Astrocyte of the cerebellum (primary cell): ENCODE measurements at regions not wholly inside any gene's neighbourhood (a gene's known extent, or its start where the extent isn't known, plus 50 kb on each side); places are given as distances from the start of the nearest gene placed in this dataset.

ENCODE experiments used
- DNase-seq: peaks from one replicate; pipeline ENCODE4 v3.0.0-alpha.2; 2011; ENCODE audit warnings: low read depth
- H3K4me3 ChIP-seq: 2 replicates; pipeline ENCODE4 v1.5.1; 2011; ENCODE audit warnings: mild to moderate bottlenecking, low read depth, low read length, moderate library complexity
- in situ Hi-C: cut with HindIII; loops from 2 replicates; pipeline ENCODE4 v1.10.0; 2017; ENCODE audit warnings: low sequenced_read_pairs
- TF ChIP-seq, protein P1 (sequence below): IDR thresholded peaks from 2 replicates; pipeline ENCODE4 v1.5.1; 2012; ENCODE audit warnings: low read length, low read depth, moderate library complexity, mild to moderate bottlenecking; ENCODE audit errors: missing control alignments

- in situ Hi-C loops: no loop called here
- no peak for DNase-seq
- TF ChIP-seq, protein P1, sequence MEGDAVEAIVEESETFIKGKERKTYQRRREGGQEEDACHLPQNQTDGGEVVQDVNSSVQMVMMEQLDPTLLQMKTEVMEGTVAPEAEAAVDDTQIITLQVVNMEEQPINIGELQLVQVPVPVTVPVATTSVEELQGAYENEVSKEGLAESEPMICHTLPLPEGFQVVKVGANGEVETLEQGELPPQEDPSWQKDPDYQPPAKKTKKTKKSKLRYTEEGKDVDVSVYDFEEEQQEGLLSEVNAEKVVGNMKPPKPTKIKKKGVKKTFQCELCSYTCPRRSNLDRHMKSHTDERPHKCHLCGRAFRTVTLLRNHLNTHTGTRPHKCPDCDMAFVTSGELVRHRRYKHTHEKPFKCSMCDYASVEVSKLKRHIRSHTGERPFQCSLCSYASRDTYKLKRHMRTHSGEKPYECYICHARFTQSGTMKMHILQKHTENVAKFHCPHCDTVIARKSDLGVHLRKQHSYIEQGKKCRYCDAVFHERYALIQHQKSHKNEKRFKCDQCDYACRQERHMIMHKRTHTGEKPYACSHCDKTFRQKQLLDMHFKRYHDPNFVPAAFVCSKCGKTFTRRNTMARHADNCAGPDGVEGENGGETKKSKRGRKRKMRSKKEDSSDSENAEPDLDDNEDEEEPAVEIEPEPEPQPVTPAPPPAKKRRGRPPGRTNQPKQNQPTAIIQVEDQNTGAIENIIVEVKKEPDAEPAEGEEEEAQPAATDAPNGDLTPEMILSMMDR: no peak
- no peak overlapping the region for H3K4me3 ChIP-seq
Measured at GRCh38 chr6:106749609-106750008, 120.2 kb downstream of the QRSL1 start.

- DNase-seq: no peak
- no peak overlapping the region for H3K4me3 ChIP-seq
- TF ChIP-seq, protein P1: no peak
- in situ Hi-C loops: no loop called here
Measured at GRCh38 chr6:106748547-106749207, 119.3 kb downstream of the QRSL1 start.

GRCh38 chr6:106747139-106747538 lies 117.8 kb downstream of the QRSL1 start:
- TF ChIP-seq, protein P1: no peak
- no peak for DNase-seq
- H3K4me3 ChIP-seq: no peak overlapping the region
- in situ Hi-C loops: no loop called here

- H3K4me3 ChIP-seq: no peak overlapping the region
- TF ChIP-seq, protein P1: no peak
- in situ Hi-C loops: no loop called here
- DNase-seq: no peak
Measured at GRCh38 chr6:106746652-106747051, 117.3 kb downstream of the QRSL1 start.

- no peak for DNase-seq
- H3K4me3 ChIP-seq: no peak overlapping the region
- TF ChIP-seq, protein P1: no peak
- in situ Hi-C loops: no loop called here
Measured at GRCh38 chr6:106745824-106746582, 116.6 kb downstream of the QRSL1 start.

GRCh38 chr6:106745197-106745770 lies 115.9 kb downstream of the QRSL1 start:
- TF ChIP-seq, protein P1: no peak
- no peak overlapping the region for H3K4me3 ChIP-seq
- in situ Hi-C loops: no loop called here
- no peak for DNase-seq
